ENCODE measurements at regions not wholly inside any gene's neighbourhood (a gene's known extent, or its start where the extent isn't known, plus 50 kb on each side); places are given as distances from the start of the nearest gene placed in this dataset.

DNA sequence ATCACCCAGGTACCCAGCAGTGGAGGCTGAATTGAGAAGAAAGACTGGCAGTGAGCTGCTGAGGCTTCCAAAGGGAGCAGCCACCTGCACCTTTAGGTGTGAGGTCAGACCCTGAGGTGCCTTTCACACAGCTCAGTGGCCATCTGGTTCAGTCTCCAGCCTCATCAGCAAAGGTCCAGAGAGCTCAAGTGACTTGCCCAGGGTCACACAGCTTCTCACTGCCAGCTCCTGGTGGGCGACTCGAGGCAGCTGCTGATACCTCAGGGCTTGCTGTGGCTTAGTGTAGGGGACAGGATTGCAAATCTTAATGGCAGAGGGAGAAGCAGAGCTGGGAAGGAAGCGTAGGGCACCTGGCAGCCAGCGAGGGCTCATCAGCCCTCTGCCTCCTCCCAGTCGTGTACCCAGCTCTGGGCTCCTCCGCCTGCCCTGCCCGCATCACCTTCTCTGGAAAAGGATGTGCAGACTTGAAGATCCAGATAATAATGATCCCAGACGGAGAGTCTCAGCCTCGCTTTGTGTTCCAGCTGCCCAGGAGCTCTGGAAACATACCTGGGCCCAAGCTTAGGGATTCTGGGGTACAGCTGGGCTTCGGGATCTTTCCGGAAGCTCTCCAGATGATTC, 165.3 kb upstream of the GSE1 start:
- Histone ChIP-seq H3K14ac (ENCODE audit: low read length) (no peak overlapping the region), H3K9ac (ENCODE audit: low read length) (no peak overlapping the region), H3K4me2 (ENCODE audit: low read length) (no peak overlapping the region), H3K79me2 (ENCODE audit: control insufficient read depth, insufficient read depth, low read length, poor library complexity) (no peaks in the 10 kb centered on the region), H3K36me3 (ENCODE audit: control insufficient read depth in 1 of 2, insufficient read depth in 2 of 2, low read length in 2 of 2) (no peaks in the 10 kb centered on the region), H4K91ac (ENCODE audit: low read depth, low read length) (no peak overlapping the region), H4K12ac (ENCODE audit: low read depth, low read length) (no peak overlapping the region), H2BK120ac (ENCODE audit: insufficient read depth, low read length, poor library complexity) (no peak overlapping the region), H3K4me1 (ENCODE audit: control insufficient read depth in 1 of 2, insufficient read depth in 2 of 2, low read length in 2 of 2) (no peaks in the 10 kb centered on the region), H2BK5ac (ENCODE audit: low read depth, low read length, poor library complexity) (no peak overlapping the region), H3K18ac (ENCODE audit: low read length) (no peak overlapping the region), H3K27ac (ENCODE audit: low read depth, low read length) (no peak overlapping the region), H2AK5ac (ENCODE audit: low read length) (no peak overlapping the region), H3K4me3 (ENCODE audit: low read depth, low read length) (no peak overlapping the region), H2AFZ (ENCODE audit: insufficient read depth, low read length, poor library complexity) (no peak overlapping the region), H3K9me3 (ENCODE audit: insufficient read depth, low read depth, low read length) (no peaks in the 10 kb centered on the region), H3K27me3 (ENCODE audit: insufficient read depth, low read length) (no peaks in the 10 kb centered on the region), H3K79me1 (ENCODE audit: low read length) (no peaks in the 10 kb centered on the region), H3K4ac (ENCODE audit: low read depth, low read length) (no peak overlapping the region), H4K8ac (ENCODE audit: low read depth, low read length) (no peak overlapping the region), H3K23ac (ENCODE audit: low read length) (no peak overlapping the region), H2BK12ac (ENCODE audit: low read length) (no peak overlapping the region)
- no CpG with 5 or more reads among the region's 11 CpGs for WGBS (ENCODE audit: extremely low coverage, insufficient coverage, insufficient read length)
- no peak for DNase-seq

DNA sequence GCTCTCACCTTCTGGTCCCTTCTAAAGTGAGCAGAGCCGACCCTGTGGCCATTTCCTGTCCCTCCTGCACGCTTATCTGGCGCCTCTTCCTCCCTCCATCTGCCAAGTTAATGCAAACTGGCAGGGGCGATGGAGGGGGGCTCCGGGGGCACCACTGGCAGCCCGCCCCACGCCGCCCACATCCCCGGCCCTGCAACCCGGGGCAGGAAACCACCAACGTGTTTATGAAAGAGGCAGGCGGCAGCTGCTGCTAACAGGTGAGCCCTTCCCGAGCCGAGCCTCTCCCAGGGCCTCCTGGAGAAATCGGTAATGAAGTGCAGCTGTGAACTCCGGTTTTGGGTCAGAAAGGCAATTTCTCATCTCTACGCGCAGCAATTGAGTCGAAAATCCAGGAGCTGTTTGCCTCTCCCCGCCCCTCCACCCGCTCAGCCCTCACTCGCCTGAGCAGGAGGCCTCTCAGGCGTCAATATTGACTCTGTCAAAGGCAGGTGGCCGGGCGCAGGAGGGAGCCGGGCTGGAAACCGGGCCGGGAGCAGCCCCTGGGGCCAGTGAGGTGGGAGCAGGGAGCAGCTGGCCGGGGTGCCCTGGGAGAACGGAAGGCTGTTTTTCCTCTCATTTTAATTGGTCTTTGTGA, 164.4 kb upstream of the GSE1 start:
- Histone ChIP-seq H3K79me1 (ENCODE audit: low read length) (no peaks in the 10 kb centered on the region), H3K4me2 (ENCODE audit: low read length) (no peak overlapping the region), H3K4me3 (ENCODE audit: low read depth, low read length) (no peak overlapping the region), H4K8ac (ENCODE audit: low read depth, low read length) (no peak overlapping the region), H3K79me2 (ENCODE audit: control insufficient read depth, insufficient read depth, low read length, poor library complexity) (no peaks in the 10 kb centered on the region), H3K4ac (ENCODE audit: low read depth, low read length) (no peak overlapping the region), H3K9ac (ENCODE audit: low read length) (no peak overlapping the region), H3K23ac (ENCODE audit: low read length) (no peak overlapping the region), H2AFZ (ENCODE audit: insufficient read depth, low read length, poor library complexity) (no peak overlapping the region), H3K27ac (ENCODE audit: low read depth, low read length) (no peak overlapping the region), H3K14ac (ENCODE audit: low read length) (no peak overlapping the region), H3K9me3 (ENCODE audit: insufficient read depth, low read depth, low read length) (no peaks in the 10 kb centered on the region), H3K4me1 (ENCODE audit: control insufficient read depth in 1 of 2, insufficient read depth in 2 of 2, low read length in 2 of 2) (no peaks in the 10 kb centered on the region), H2BK120ac (ENCODE audit: insufficient read depth, low read length, poor library complexity) (no peak overlapping the region), H2BK12ac (ENCODE audit: low read length) (no peak overlapping the region), H4K91ac (ENCODE audit: low read depth, low read length) (no peak overlapping the region), H3K18ac (ENCODE audit: low read length) (no peak overlapping the region), H4K12ac (ENCODE audit: low read depth, low read length) (no peak overlapping the region), H3K27me3 (ENCODE audit: insufficient read depth, low read length) (no peaks in the 10 kb centered on the region), H2BK5ac (ENCODE audit: low read depth, low read length, poor library complexity) (no peak overlapping the region), H2AK5ac (ENCODE audit: low read length) (no peak overlapping the region), H3K36me3 (ENCODE audit: control insufficient read depth in 1 of 2, insufficient read depth in 2 of 2, low read length in 2 of 2) (no peaks in the 10 kb centered on the region)
- WGBS (ENCODE audit: extremely low coverage, insufficient coverage, insufficient read length): no CpG with 5 or more reads among the region's 30 CpGs
- no peak for DNase-seq

DNA sequence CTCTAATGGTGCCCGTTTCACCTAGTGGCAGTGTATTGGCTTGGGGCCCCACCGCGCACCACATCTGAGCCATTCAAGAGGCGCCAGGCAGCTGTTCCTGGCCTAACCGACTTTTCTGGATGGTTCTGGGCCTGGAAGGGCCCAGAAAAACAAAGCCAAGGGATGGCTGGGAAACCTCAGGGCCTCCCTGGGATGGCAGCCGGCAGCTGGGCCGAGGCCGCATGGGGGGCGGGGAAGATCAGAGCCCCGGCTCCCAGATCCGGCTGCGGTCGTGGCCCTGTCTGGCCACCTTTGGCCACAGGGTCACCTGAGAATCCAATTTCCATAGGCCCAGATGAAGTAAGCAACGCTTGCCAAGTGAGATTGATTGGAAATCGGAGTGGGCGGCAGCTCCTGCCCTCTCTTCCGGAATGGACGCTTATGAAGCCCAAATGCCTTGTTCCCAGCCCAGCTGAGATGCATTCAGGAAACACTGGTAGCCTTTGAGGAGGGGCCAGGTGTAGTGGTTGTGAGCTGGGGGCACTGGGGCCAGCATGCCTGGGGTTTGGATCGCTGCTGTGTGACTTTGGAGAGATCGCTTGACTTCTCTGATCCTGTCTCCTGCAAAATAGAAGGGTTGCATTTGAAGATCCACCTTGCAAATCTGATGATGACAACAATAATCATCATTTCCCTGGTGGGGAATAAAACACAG, 163.8 kb upstream of the GSE1 start:
- Histone ChIP-seq H3K18ac (ENCODE audit: low read length) (no peak overlapping the region), H2AK5ac (ENCODE audit: low read length) (no peak overlapping the region), H3K23ac (ENCODE audit: low read length) (no peak overlapping the region), H2BK5ac (ENCODE audit: low read depth, low read length, poor library complexity) (no peak overlapping the region), H4K91ac (ENCODE audit: low read depth, low read length) (no peak overlapping the region), H3K9me3 (ENCODE audit: insufficient read depth, low read depth, low read length) (no peaks in the 10 kb centered on the region), H3K79me2 (ENCODE audit: control insufficient read depth, insufficient read depth, low read length, poor library complexity) (no peaks in the 10 kb centered on the region), H2AFZ (ENCODE audit: insufficient read depth, low read length, poor library complexity) (no peak overlapping the region), H3K36me3 (ENCODE audit: control insufficient read depth in 1 of 2, insufficient read depth in 2 of 2, low read length in 2 of 2) (no peaks in the 10 kb centered on the region), H3K27me3 (ENCODE audit: insufficient read depth, low read length) (no peaks in the 10 kb centered on the region), H3K4ac (ENCODE audit: low read depth, low read length) (no peak overlapping the region), H3K14ac (ENCODE audit: low read length) (no peak overlapping the region), H3K9ac (ENCODE audit: low read length) (no peak overlapping the region), H3K27ac (ENCODE audit: low read depth, low read length) (no peak overlapping the region), H2BK120ac (ENCODE audit: insufficient read depth, low read length, poor library complexity) (no peak overlapping the region), H3K4me2 (ENCODE audit: low read length) (no peak overlapping the region), H4K12ac (ENCODE audit: low read depth, low read length) (no peak overlapping the region), H3K4me3 (ENCODE audit: low read depth, low read length) (no peak overlapping the region), H3K79me1 (ENCODE audit: low read length) (no peaks in the 10 kb centered on the region), H2BK12ac (ENCODE audit: low read length) (no peak overlapping the region), H4K8ac (ENCODE audit: low read depth, low read length) (no peak overlapping the region), H3K4me1 (ENCODE audit: control insufficient read depth in 1 of 2, insufficient read depth in 2 of 2, low read length in 2 of 2) (no peaks in the 10 kb centered on the region)
- no CpG with 5 or more reads among the region's 20 CpGs for WGBS (ENCODE audit: extremely low coverage, insufficient coverage, insufficient read length)
- DNase-seq: no peak

DNA sequence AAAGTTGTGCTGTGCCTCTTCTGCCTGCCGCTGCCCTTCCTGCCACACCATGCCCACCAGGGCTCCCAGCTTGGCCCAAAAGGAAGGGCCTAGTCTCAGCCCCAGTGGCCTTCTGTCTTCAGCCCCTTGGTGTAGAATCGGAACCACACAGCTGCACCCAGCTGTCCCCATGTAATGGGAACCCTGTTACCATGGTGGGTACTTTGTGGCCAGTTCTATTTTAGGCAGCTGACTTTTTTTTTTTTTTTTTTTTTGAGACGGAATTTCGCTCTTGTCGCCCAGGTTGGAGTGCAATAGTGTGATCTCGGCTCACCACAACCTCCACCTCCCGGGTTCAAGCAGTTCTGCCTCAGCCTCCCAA, 163.3 kb upstream of the GSE1 start:
- Histone ChIP-seq H3K27me3 (ENCODE audit: insufficient read depth, low read length) (no peaks in the 10 kb centered on the region), H3K9ac (ENCODE audit: low read length) (no peak overlapping the region), H3K14ac (ENCODE audit: low read length) (no peak overlapping the region), H3K4ac (ENCODE audit: low read depth, low read length) (no peak overlapping the region), H4K91ac (ENCODE audit: low read depth, low read length) (no peak overlapping the region), H3K23ac (ENCODE audit: low read length) (no peak overlapping the region), H4K8ac (ENCODE audit: low read depth, low read length) (no peak overlapping the region), H3K4me3 (ENCODE audit: low read depth, low read length) (no peak overlapping the region), H3K79me1 (ENCODE audit: low read length) (no peaks in the 10 kb centered on the region), H3K9me3 (ENCODE audit: insufficient read depth, low read depth, low read length) (no peaks in the 10 kb centered on the region), H4K12ac (ENCODE audit: low read depth, low read length) (no peak overlapping the region), H2AK5ac (ENCODE audit: low read length) (no peak overlapping the region), H3K36me3 (ENCODE audit: control insufficient read depth in 1 of 2, insufficient read depth in 2 of 2, low read length in 2 of 2) (no peaks in the 10 kb centered on the region), H2AFZ (ENCODE audit: insufficient read depth, low read length, poor library complexity) (no peak overlapping the region), H3K79me2 (ENCODE audit: control insufficient read depth, insufficient read depth, low read length, poor library complexity) (no peaks in the 10 kb centered on the region), H2BK12ac (ENCODE audit: low read length) (no peak overlapping the region), H3K27ac (ENCODE audit: low read depth, low read length) (no peak overlapping the region), H2BK120ac (ENCODE audit: insufficient read depth, low read length, poor library complexity) (no peak overlapping the region), H3K4me1 (ENCODE audit: control insufficient read depth in 1 of 2, insufficient read depth in 2 of 2, low read length in 2 of 2) (no peaks in the 10 kb centered on the region), H3K18ac (ENCODE audit: low read length) (no peak overlapping the region), H2BK5ac (ENCODE audit: low read depth, low read length, poor library complexity) (no peak overlapping the region), H3K4me2 (ENCODE audit: low read length) (no peak overlapping the region)
- DNase-seq: no peak
- WGBS (ENCODE audit: extremely low coverage, insufficient coverage, insufficient read length): no CpG with 5 or more reads among the region's 7 CpGs

All from trophoblast cell (in vitro differentiated cells and primary cell).